ENCODE measurements at regions not wholly inside any gene's neighbourhood (a gene's known extent, or its start where the extent isn't known, plus 50 kb on each side); places are given as distances from the start of the nearest gene placed in this dataset.

- Histone ChIP-seq H3F3A (replicated peaks; ENCODE audit: low read depth) (no peaks in the 10 kb centered on the region), H3K4me2 (no peak overlapping the region), H3K27ac (ENCODE audit: low read depth) (no peak overlapping the region), H3K36me3 (ENCODE audit: insufficient read depth) (no peaks in the 10 kb centered on the region), H3K9me2 (ENCODE audit: insufficient read depth) (peaks cover 35% of the 10 kb centered on the region), H3K4me1 (ENCODE audit: insufficient read depth) (no peaks in the 10 kb centered on the region), H2AFZ (no peak overlapping the region), H3K27me3 (ENCODE audit: insufficient read depth) (no peaks in the 10 kb centered on the region), H3K4me3 (no peak overlapping the region), H4K20me1 (replicated peaks; ENCODE audit: insufficient read depth) (no peaks in the 10 kb centered on the region), H3K79me2 (replicated peaks; ENCODE audit: insufficient read depth) (no peaks in the 10 kb centered on the region)
- Mint-ChIP-seq H3K4me3 (no peak overlapping the region), H3K36me3 (ENCODE audit: low read depth) (peaks cover 14% of the 10 kb centered on the region), H3K27ac (no peak overlapping the region), H3K27me3 (ENCODE audit: insufficient read depth, low read depth, poor library complexity) (peaks cover 4% of the 10 kb centered on the region), H3K9me3 (peaks cover 15% of the 10 kb centered on the region), H3K4me1 (peaks cover 4% of the 10 kb centered on the region; the same call in 1 of the 3 replicates)
- DNase-seq (ENCODE audit: low spot score), result no peak
- TF ChIP-seq JUNB (IDR thresholded peaks at IDR 0.05; ENCODE audit: unreplicated experiment) (no peak), EZH2 (IDR thresholded peaks at IDR 0.05; ENCODE audit: low read depth, unreplicated experiment) (no peak), EZH2phosphoT487 (IDR thresholded peaks at IDR 0.05; ENCODE audit: unreplicated experiment) (no peak), REST (IDR thresholded peaks at IDR 0.05; ENCODE audit: unreplicated experiment) (no peak), STAT1 (IDR thresholded peaks at IDR 0.05; ENCODE audit: unreplicated experiment) (no peak), CREB1 (CRISPR knock-in tag; IDR thresholded peaks at IDR 0.05; ENCODE audit: low read depth) (no peak), ZNF462 (CRISPR knock-in tag; IDR thresholded peaks at IDR 0.05) (no peak), CTCF (conservative IDR thresholded peaks at IDR 0.05; ENCODE audit: low read depth in 2 of 2) (no peak)
- ATAC-seq, result no peak
These were observed 871.8 kb upstream of the SORCS1 start for GRCh38 chr10:108036265-108036664.

All from GM23338 (cell line).